AG09309 (cell line): ENCODE measurements at regions not wholly inside any gene's neighbourhood (a gene's known extent, or its start where the extent isn't known, plus 50 kb on each side); places are given as distances from the start of the nearest gene placed in this dataset.

Experiments
- DNase-seq: peaks from one replicate; pipeline ENCODE4 v3.0.0-alpha.2; 2010; ENCODE audit warnings: low read depth
- H3K4me3 ChIP-seq: 2 replicates; pipeline ENCODE4 v1.5.1; 2011; ENCODE audit warnings: mild to moderate bottlenecking, low read depth, low read length, moderate library complexity; ENCODE audit not compliant: control insufficient read depth
- CTCF ChIP-seq: IDR thresholded peaks from 2 replicates; pipeline ENCODE4 v1.5.1; 2011; ENCODE audit warnings: mild to moderate bottlenecking, low read depth, low read length, inconsistent platforms; ENCODE audit not compliant: insufficient read depth, control insufficient read depth; ENCODE audit errors: missing control alignments

GRCh38 chr16:9268446-9268845 is 177.0 kb downstream of the HAPSTR1 start:
- H3K4me3 ChIP-seq = no peak overlapping the region
- DNase-seq = no peak
- TF ChIP-seq CTCF = no peak

- DNase-seq = no peak
- no peak overlapping the region for H3K4me3 ChIP-seq
- no peak for TF ChIP-seq CTCF
Observed at GRCh38 chr16:9270424-9270823, 179.0 kb downstream of the HAPSTR1 start.

- no peak for TF ChIP-seq CTCF
- DNase-seq = no peak
- H3K4me3 ChIP-seq = no peak overlapping the region
Observed at GRCh38 chr16:9270941-9271340, 179.5 kb downstream of the HAPSTR1 start.

GRCh38 chr16:9271841-9272240 is 180.4 kb downstream of the HAPSTR1 start:
- DNase-seq = no peak
- no peak overlapping the region for H3K4me3 ChIP-seq
- TF ChIP-seq CTCF = no peak

GRCh38 chr16:9275377-9275776 is 183.9 kb downstream of the HAPSTR1 start:
- no peak for DNase-seq
- no peak for TF ChIP-seq CTCF
- H3K4me3 ChIP-seq = no peak overlapping the region

- no peak for DNase-seq
- H3K4me3 ChIP-seq = no peak overlapping the region
- TF ChIP-seq CTCF = no peak
Observed at GRCh38 chr16:9275816-9276354, 184.4 kb downstream of the HAPSTR1 start.
